ENCODE measurements at regions not wholly inside any gene's neighbourhood (a gene's known extent, or its start where the extent isn't known, plus 50 kb on each side); places are given as distances from the start of the nearest gene placed in this dataset.

DNA sequence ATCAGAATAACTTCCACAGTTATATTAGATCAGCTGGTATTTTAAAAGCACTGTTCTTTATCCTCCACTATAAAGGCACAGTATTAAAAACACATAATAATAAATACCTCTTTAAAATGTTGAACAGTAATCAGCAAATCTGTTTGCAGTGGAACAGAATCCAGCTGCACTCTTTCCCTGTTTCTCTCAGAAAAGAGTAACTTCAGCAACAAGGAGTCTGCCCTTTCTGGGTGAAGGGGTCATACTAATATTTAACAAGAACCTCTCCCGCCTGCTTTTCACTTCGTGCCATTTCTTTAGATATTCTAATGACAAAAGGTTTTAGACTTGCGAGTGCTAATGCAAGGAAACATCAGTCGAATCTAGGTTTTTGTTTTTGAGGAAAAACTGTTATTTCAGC is 194.2 kb upstream of the FMN2 start:
- H3K4me1 ChIP-seq (ENCODE audit: low read length): peaks cover 1% of the 10 kb centered on the region
- H3K4me2 ChIP-seq (ENCODE audit: low read depth, low read length): no peak overlapping the region
- no peak overlapping the region for H3K9ac ChIP-seq (ENCODE audit: low read length)
- TF ChIP-seq EZH2 (optimal IDR thresholded peaks at IDR 0.05; ENCODE audit: low read depth, low read length): no peak
- H3K4me3 ChIP-seq (ENCODE audit: low read length): no peak overlapping the region
- no peaks in the 10 kb centered on the region for H3K79me2 ChIP-seq (ENCODE audit: low read length)
- no peaks in the 10 kb centered on the region for H4K20me1 ChIP-seq (ENCODE audit: insufficient read depth, low read length)
- H3K36me3 ChIP-seq (replicated peaks; ENCODE audit: insufficient read depth, low read length): no peaks in the 10 kb centered on the region
- no peaks in the 10 kb centered on the region for H3K9me3 ChIP-seq (replicated peaks; ENCODE audit: insufficient read depth, low read length)
- no peak overlapping the region for H3K27ac ChIP-seq (ENCODE audit: low read length)
- no peaks in the 10 kb centered on the region for H3K9me2 ChIP-seq (replicated peaks; ENCODE audit: insufficient read depth, low read length)
- no peak overlapping the region for H2AFZ ChIP-seq (ENCODE audit: low read length)
- no peaks in the 10 kb centered on the region for H3F3A ChIP-seq (ENCODE audit: insufficient read depth, low read length)
- H3K27me3 ChIP-seq (replicated peaks; ENCODE audit: insufficient read depth, low read length): no peaks in the 10 kb centered on the region
- no peak for DNase-seq

DNA sequence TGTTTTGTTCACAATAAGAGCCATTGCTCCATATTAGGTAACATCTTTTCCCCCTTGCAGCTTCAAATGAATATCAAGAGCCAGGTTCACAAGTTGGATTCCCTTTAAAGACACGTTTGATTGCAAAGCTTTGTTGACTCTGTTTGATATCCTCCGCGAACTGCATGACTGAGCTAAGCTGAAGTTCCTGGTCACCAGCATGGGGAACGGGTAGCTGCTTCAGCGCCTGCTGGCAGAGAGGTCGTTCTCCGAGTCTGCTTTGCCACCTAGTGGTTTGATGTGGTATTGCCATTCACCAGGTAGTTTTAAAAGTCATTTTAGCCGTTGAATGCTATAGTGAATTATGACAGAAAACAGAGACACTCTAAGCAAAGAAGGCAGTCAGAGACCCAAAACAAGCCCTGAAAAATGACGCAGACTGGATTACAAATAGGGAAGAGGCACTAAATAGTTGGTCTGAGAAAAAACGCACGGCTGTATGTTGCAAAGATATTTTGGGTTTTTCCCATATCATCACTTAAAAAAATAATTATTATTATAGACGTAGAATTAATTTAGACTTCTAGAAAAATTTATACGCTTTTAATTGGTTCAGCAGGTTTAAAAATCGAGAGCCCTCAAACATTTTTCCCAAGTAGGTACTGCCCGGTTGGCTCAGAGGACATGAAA is 193.5 kb upstream of the FMN2 start:
- no peak overlapping the region for H3K4me3 ChIP-seq (ENCODE audit: low read length)
- H3K9me3 ChIP-seq (replicated peaks; ENCODE audit: insufficient read depth, low read length): no peaks in the 10 kb centered on the region
- H3K4me2 ChIP-seq (ENCODE audit: low read depth, low read length): no peak overlapping the region
- no peak for TF ChIP-seq EZH2phosphoT487 (IDR thresholded peaks at IDR 0.05; ENCODE audit: low read length)
- TF ChIP-seq EZH2 (optimal IDR thresholded peaks at IDR 0.05; ENCODE audit: low read depth, low read length): no peak
- TF ChIP-seq, protein P1, sequence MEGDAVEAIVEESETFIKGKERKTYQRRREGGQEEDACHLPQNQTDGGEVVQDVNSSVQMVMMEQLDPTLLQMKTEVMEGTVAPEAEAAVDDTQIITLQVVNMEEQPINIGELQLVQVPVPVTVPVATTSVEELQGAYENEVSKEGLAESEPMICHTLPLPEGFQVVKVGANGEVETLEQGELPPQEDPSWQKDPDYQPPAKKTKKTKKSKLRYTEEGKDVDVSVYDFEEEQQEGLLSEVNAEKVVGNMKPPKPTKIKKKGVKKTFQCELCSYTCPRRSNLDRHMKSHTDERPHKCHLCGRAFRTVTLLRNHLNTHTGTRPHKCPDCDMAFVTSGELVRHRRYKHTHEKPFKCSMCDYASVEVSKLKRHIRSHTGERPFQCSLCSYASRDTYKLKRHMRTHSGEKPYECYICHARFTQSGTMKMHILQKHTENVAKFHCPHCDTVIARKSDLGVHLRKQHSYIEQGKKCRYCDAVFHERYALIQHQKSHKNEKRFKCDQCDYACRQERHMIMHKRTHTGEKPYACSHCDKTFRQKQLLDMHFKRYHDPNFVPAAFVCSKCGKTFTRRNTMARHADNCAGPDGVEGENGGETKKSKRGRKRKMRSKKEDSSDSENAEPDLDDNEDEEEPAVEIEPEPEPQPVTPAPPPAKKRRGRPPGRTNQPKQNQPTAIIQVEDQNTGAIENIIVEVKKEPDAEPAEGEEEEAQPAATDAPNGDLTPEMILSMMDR (IDR thresholded peaks at IDR 0.05; ENCODE audit: low read length): peak; percentile 99
- no peaks in the 10 kb centered on the region for H3K27me3 ChIP-seq (replicated peaks; ENCODE audit: insufficient read depth, low read length)
- no peak overlapping the region for H2AFZ ChIP-seq (ENCODE audit: low read length)
- H3K36me3 ChIP-seq (replicated peaks; ENCODE audit: insufficient read depth, low read length): no peaks in the 10 kb centered on the region
- H3K27ac ChIP-seq (ENCODE audit: low read length): no peak overlapping the region
- no peaks in the 10 kb centered on the region for H4K20me1 ChIP-seq (ENCODE audit: insufficient read depth, low read length)
- H3K9me2 ChIP-seq (replicated peaks; ENCODE audit: insufficient read depth, low read length): no peaks in the 10 kb centered on the region
- H3K4me1 ChIP-seq (ENCODE audit: low read length): peaks cover 8% of the 10 kb centered on the region
- DNase-seq: peak; percentile 90
- H3K9ac ChIP-seq (ENCODE audit: low read length): no peak overlapping the region
- H3K79me2 ChIP-seq (ENCODE audit: low read length): no peaks in the 10 kb centered on the region
- H3F3A ChIP-seq (ENCODE audit: insufficient read depth, low read length): no peaks in the 10 kb centered on the region

DNA sequence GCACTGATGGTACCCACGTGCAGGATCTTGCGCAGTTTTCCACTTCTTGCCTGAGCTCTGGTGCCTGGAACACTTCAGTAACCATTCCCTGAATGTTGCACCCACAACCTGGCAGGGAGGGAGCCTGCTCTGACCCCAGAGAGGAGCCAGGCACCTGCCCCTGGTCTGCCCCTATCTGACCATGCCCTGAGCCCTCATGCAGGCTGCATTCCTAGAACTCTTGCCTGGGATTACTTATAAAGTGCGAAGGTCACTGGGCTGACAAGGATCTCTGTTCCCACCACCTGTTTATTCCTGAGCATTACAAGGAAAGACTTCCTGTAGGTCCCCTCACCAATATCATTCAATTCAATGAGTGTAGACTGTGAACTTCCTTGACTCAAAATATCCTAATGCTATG is 191.9 kb upstream of the FMN2 start:
- no peak overlapping the region for H3K4me2 ChIP-seq (ENCODE audit: low read depth, low read length)
- H3F3A ChIP-seq (ENCODE audit: insufficient read depth, low read length): no peaks in the 10 kb centered on the region
- H3K4me1 ChIP-seq (ENCODE audit: low read length): peaks cover 14% of the 10 kb centered on the region
- H3K36me3 ChIP-seq (replicated peaks; ENCODE audit: insufficient read depth, low read length): no peaks in the 10 kb centered on the region
- no peak overlapping the region for H2AFZ ChIP-seq (ENCODE audit: low read length)
- no peak overlapping the region for H3K9ac ChIP-seq (ENCODE audit: low read length)
- no peaks in the 10 kb centered on the region for H3K9me3 ChIP-seq (replicated peaks; ENCODE audit: insufficient read depth, low read length)
- TF ChIP-seq, protein P1 (IDR thresholded peaks at IDR 0.05; ENCODE audit: low read length): no peak
- no peak for TF ChIP-seq EZH2phosphoT487 (IDR thresholded peaks at IDR 0.05; ENCODE audit: low read length)
- TF ChIP-seq EZH2 (optimal IDR thresholded peaks at IDR 0.05; ENCODE audit: low read depth, low read length): no peak
- no peak for DNase-seq
- H3K9me2 ChIP-seq (replicated peaks; ENCODE audit: insufficient read depth, low read length): no peaks in the 10 kb centered on the region
- H3K27ac ChIP-seq (ENCODE audit: low read length): no peak overlapping the region
- H3K4me3 ChIP-seq (ENCODE audit: low read length): no peak overlapping the region
- H4K20me1 ChIP-seq (ENCODE audit: insufficient read depth, low read length): no peaks in the 10 kb centered on the region
- no peaks in the 10 kb centered on the region for H3K79me2 ChIP-seq (ENCODE audit: low read length)
- H3K27me3 ChIP-seq (replicated peaks; ENCODE audit: insufficient read depth, low read length): no peaks in the 10 kb centered on the region

DNA sequence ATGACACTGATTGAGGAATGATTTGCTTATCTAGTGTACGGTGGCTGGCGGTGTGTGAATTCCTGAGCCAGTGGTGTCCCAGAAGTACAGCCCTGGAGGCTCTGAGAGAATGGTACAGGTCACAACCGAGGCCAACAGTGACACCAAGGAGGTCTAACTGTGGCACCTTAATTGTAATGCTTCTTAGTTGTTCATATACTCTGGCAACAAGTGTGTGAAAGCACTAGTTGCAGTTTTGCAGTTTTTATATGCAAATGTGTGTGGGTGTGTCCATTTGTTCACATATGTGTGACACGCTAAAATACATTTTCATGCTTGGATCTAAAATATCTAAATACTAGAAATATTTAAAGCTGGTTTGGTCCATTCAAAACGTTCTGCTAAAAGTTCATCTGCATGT is 185.3 kb upstream of the FMN2 start:
- Histone ChIP-seq H3K9ac (ENCODE audit: low read length) (no peak overlapping the region), H3F3A (ENCODE audit: insufficient read depth, low read length) (peaks cover 4% of the 10 kb centered on the region; the same call in 1 of the 2 replicates), H4K20me1 (ENCODE audit: insufficient read depth, low read length) (no peaks in the 10 kb centered on the region), H3K4me2 (ENCODE audit: low read depth, low read length) (no peak overlapping the region), H2AFZ (ENCODE audit: low read length) (no peak overlapping the region), H3K9me3 (replicated peaks; ENCODE audit: insufficient read depth, low read length) (no peaks in the 10 kb centered on the region), H3K4me3 (ENCODE audit: low read length) (no peak overlapping the region), H3K9me2 (replicated peaks; ENCODE audit: insufficient read depth, low read length) (no peaks in the 10 kb centered on the region), H3K27ac (ENCODE audit: low read length) (no peak overlapping the region), H3K27me3 (replicated peaks; ENCODE audit: insufficient read depth, low read length) (no peaks in the 10 kb centered on the region), H3K4me1 (ENCODE audit: low read length) (peaks cover 25% of the 10 kb centered on the region), H3K79me2 (ENCODE audit: low read length) (0 out of 2 replicates have a peak, but pooled peaks cover 5% of the 10 kb centered on the region), H3K36me3 (replicated peaks; ENCODE audit: insufficient read depth, low read length) (peaks cover 22% of the 10 kb centered on the region)
- TF ChIP-seq EZH2 (optimal IDR thresholded peaks at IDR 0.05; ENCODE audit: low read depth, low read length) (no peak), EZH2phosphoT487 (IDR thresholded peaks at IDR 0.05; ENCODE audit: low read length) (no peak)
- TF ChIP-seq, protein P1 (IDR thresholded peaks at IDR 0.05; ENCODE audit: low read length): no peak
- no peak for DNase-seq
